CMK (cell line): ENCODE measurements at regions not wholly inside any gene's neighbourhood (a gene's known extent, or its start where the extent isn't known, plus 50 kb on each side); places are given as distances from the start of the nearest gene placed in this dataset.
A peak's percentile ranks its signal among the peaks of the same experiment; 100 is the strongest.

Source experiments
- DNase-seq: peaks from one replicate; pipeline ENCODE4 v3.0.0-alpha.2; 2010; ENCODE audit warnings: low read depth

- no peak for DNase-seq
Observed at GRCh38 chr5:173719731-173720082, 103.3 kb upstream of the BOD1 start.

GRCh38 chr5:173720286-173720952 is 104.0 kb upstream of the BOD1 start:
- no peak for DNase-seq

DNA sequence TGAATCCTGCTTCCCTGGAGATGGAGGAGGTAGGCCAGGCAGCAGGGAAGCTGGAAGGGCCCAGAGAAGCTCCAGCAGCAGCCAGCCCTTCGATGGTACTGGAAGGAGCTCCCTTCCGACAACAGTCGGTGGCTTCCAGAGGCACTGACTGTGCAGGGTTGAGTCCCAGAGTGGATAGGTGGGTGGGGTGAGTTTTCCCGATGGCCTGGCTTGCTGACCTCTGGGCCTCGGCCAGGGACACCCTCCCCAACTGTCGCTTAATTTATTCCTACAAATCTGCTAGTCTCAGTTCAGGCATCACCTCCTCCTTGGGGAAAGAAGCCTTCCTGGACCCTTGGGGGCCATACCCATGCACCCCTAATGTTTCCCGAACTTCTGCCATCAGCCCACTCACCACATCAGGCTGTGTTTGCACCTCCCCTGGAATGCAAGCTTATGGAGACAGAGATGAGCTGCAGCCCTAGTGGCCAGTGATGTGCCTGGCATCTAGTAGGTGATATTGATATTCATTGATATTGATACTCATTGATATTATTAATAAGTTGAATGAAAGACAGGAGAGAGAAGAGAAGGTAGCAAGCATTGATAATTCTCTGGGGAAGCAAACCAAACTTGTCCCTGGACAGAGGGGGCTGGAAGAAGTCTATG is 104.6 kb upstream of the BOD1 start:
- no peak for DNase-seq

DNA sequence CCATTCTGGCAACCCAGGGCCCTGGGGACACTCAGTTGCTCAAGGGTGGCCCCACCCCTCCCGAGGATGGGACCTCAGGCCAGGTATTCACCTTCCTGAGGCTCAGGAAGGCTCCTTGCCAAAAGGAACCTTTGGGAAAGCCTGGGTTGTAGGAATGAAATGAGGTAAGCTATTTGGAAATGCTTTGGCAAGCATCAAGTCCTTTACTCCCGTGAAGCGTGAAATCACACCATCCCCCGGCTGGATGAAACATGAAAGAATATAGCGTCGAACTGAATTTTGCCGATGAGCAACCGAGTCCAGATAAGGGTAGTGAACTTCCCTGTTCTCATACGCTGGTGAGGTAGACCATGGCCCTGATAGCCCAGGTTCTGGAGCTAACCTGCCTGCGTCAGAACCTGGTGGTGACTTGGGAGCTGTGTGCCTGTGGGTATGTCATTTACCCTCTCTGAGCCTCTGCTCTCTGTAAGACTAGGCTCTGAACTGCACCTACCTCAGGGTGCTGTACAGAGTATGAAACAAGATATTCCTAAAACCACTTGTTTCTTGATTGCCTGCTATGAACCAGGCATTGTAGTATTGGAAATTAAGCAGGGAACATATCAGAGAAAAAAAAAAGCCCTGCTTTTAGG is 105.3 kb upstream of the BOD1 start:
- no peak for DNase-seq

GRCh38 chr5:173726846-173727557 is 110.6 kb upstream of the BOD1 start:
- no peak for DNase-seq

DNA sequence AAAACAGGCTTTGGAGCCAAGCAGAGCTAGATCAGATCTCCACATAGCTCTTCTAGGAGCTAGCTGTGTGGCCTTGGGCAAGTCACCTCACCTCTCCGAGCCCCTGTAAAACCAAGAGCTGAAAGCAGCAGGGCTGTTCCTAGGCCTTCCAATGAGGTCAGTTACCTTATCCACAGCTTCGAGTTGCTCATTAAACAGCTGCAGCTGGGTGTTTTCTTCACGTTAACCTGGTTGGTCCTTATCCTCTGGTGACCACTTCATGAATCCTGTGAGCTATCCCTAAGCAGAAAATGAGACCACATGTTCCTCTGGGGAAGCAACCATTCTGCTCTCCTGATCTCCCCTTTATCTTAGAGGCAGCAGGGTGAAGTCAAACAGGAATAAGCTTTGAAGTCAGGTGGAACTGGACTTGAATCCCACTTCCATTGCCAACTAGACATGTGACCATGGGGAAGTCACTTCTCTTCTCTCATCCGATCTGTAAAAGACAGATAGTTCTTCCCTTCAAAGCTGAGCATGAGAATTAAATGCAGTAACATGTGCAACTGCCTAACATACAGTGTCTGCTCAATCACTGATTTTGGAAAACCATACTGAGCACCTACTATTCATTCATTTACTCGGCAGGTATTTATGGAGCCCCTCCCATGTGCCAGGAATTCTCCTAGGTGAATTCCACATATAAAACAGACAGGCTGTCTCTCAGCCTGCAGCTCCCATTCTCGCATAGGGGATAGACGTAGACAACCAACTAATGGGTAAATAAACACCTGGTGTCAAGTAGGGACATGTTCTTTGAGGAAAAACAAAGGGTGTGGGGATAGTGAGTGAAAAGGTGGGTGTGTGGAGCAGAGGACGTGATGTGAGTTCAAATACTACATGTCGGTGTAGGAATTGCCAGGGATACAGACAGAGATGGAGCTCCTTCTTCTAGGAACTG is 111.7 kb upstream of the BOD1 start:
- no peak for DNase-seq

- DNase-seq: no peak
Observed at GRCh38 chr5:173729079-173729765, 112.8 kb upstream of the BOD1 start.

DNA sequence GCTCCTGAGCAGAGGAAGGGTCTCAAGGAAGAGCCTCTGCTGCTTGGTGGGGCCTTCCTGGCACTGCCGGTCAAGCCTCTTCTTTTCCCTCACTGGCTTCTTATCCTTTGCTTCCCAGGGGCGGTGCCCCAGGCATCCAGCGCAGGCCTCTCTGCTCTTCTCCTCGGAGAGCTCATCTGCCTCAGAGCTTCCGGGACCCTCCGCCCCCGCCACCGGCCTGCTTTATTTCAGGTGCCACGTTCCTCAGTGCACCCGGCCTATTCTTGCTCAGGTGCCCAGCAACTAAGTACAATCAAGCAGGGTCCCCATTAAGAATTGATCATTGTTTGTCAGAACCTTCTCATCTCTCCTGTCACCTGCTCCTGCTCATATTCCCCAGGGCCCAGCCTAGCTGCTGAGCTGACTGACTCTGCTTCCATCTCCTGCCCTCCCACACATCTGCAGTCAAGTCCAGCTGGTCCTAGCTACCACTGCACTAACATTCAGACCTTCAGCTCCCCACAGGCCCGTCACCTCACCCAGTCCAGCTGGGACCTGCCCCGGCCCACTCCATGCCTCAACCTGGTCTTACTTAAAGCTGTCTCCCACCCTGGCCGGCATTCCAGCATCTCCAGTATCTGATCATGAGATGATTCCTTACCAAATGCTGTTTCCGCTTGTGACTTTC is 114.3 kb upstream of the BOD1 start:
- DNase-seq: no peak

DNA sequence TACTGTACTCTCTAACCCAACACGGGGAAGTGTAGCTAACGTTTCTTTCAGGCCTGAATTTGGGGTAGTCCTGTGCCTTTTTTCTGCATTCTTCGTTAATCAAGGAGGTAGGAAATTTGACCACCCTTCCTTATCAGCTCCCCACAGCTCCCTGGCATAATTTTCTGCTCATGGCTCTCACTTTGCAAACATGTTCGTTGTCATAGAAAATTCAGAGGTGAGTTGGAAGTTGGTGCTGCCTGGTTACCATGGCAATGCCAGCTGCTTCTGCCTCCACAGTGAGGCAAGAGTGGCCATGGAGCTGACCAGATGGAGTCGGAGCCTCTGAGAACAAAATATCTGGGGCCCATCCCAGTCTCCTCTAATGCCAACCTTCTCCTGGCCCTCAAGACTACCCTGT is 116.6 kb upstream of the BOD1 start:
- DNase-seq: no peak

DNA sequence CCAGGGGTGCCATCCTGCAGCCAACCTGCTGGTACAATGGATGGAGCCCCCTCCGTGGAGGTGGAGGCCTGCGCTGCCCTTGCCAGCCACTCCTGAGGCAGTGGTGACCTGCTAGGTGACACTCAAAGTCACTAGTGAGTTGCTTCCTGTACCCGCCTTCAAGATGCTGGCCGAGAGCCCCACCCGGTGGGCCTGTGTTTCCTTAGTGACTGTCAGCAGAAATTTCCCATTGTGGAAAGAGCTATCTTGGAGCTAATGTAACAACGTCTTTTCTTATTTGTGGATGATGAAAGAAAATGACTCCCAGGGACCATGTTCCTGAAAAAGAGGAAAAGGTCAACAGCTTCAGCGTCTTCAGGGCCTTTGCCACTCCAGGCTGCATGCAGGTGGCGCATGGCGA is 117.0 kb upstream of the BOD1 start:
- DNase-seq: no peak

- no peak for DNase-seq
Observed at GRCh38 chr5:173733831-173734501, 117.5 kb upstream of the BOD1 start.

DNA sequence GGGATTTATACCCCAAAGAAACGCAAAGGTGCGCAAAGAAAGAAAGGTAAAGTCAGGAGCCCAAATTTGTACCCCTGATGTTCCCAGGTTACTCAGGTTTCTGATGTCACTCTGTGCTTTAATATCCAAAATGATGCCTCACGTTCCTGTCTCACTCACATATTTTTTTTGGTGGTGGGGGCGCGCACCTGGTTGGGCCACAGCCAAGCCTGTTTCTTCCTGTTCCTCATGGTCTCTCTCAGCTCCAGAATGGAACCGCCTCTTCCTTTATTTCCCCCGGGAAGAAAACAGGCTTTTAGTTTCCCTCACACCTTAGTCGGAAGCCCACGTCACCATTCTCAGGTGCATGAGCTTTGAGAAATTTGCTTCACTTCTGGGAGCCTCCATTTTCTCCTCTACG is 118.3 kb upstream of the BOD1 start:
- no peak for DNase-seq

DNA sequence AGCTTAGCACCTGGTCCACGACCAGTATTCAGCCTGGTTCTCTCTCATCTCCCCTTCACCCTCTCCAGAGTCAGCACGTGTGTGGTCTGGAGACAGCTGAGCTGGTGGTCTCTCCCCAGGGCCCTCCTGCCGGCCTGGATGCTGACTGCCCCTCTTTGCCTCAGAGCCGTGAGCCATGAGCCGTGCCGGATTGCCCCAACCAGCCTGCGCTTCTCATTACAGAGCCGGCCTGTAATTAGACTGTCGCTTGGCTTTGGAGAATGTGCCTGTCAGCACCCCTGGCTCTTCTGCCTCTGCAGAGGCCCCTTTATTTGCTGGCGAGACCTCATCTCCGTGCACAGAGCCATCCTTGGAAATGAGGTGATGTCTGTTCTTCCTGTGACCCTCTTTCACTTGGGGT is 118.7 kb upstream of the BOD1 start:
- DNase-seq: no peak

- no peak for DNase-seq
Observed at GRCh38 chr5:173735691-173736090, 119.2 kb upstream of the BOD1 start.

DNA sequence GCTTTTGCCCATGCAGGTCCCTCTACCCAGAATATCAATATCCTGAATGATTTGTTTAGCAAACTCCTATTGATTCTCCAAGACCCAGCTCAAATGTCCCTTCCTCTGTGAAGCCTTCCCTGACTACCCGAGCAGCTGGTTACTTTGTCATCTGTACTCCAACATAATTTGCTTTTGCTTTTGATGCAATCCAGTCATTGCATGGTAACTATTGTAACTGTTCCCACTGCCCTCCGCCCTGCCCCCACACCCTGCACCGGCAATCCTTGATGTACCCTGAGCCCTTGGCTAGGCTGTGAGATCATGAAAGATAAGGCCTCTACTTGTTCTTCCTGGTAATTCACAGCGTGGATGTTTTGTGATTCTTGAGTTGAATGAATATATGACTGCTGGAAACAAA is 119.9 kb upstream of the BOD1 start:
- no peak for DNase-seq

DNA sequence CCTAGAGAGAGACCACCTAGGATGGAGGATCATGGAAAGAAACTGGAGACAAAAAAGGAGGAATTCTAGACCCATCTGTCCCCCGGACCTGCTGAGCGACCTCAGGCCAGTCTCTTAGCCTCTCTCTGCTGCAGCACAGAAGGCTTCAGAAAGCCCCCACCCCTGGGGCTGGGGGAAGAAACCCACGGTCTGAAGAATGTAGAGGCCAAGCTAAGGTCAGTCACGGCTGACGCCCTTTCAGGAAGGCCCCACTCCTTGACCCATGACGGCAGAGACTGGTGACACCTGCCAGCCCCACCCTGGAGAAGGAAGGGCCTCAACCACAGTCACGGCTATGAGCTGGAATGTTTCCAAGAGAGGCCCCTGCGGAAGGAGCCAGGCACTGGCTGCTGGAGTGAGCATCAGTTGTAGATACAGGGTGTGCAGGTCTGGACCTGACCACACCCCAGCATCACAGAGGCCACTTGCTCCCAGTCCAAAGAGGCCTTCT is 120.5 kb upstream of the BOD1 start:
- peak; percentile 18 for DNase-seq

GRCh38 chr5:173739741-173740140 is 123.3 kb upstream of the BOD1 start:
- no peak for DNase-seq

- no peak for DNase-seq
Observed at GRCh38 chr5:173740400-173740799, 124.0 kb upstream of the BOD1 start.

DNA sequence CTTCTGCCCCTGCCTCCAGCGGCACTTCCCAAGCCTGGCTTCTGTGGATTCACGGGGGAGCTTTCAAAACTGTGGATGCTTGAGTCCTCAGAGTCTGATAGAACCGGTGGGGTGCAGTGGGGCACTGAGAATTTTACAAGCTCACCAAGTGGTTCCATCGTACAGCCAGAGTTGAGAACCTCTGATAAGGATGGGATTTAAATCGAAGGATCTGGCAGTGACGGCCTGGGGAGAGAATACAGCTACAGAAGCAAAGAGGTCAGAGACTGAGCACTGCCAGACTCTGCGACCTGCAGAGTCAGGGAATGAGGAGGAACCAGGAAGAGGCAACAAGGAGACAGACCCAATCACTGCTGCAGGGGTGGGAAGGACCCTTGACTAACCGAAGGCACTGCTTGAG is 124.6 kb upstream of the BOD1 start:
- no peak for DNase-seq
